HFFc6 (cell line): ENCODE measurements at regions not wholly inside any gene's neighbourhood (a gene's known extent, or its start where the extent isn't known, plus 50 kb on each side); places are given as distances from the start of the nearest gene placed in this dataset.

Source experiments
- DNase-seq: peaks from one replicate; pipeline ENCODE4 v3.0.0-alpha.2; 2018
- H3K27ac Mint-ChIP-seq: 2 replicates; pipeline ENCODE4 v1.8.0; 2020; ENCODE audit warnings: mild to moderate bottlenecking, mixed read lengths
- H3K27me3 Mint-ChIP-seq: 2 replicates; pipeline ENCODE4 v1.8.0; 2021; ENCODE audit warnings: mild to moderate bottlenecking, moderate library complexity, mixed read lengths; ENCODE audit not compliant: insufficient read depth
- H3K36me3 Mint-ChIP-seq: 2 replicates; pipeline ENCODE4 v1.8.0; 2021; ENCODE audit warnings: low read depth, mixed read lengths
- H3K4me1 Mint-ChIP-seq: 2 replicates; pipeline ENCODE4 v1.8.0; 2020; ENCODE audit warnings: low read depth, mixed read lengths
- H3K4me3 Mint-ChIP-seq: 2 replicates; pipeline ENCODE4 v1.8.0; 2020; ENCODE audit warnings: mild to moderate bottlenecking, moderate library complexity, mixed read lengths
- H3K9me3 Mint-ChIP-seq: 2 replicates; pipeline ENCODE4 v1.8.0; 2020; ENCODE audit warnings: mild to moderate bottlenecking, mixed read lengths
- TF ChIP-seq, protein P1 (sequence below): fragments of 200-600 bp; sonication (generic); IDR thresholded peaks from 2 replicates; pipeline ENCODE4 v1.5.0; 2021; ENCODE audit warnings: antibody characterized with exemption, mild to moderate bottlenecking

DNA sequence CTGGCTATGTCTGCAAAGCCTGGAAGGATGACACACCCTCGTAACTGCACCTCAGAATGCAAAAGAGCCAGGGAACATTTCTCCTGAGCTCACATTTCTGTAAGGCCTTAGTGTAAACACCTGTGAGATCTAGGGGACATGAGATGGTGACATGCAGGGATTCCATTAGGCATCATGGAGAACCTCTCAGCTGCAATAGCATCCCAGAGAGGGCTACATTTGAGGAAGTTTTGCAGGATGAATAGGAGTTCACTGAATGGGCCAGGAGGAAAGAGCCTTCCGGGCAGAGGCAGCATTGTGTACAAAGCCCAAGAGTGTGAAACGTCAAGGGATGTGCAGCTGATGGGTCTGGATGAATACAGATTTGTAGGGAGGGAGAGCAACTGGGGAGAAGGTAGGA, 223.0 kb upstream of the RPL38 start:
- TF ChIP-seq, protein P1, sequence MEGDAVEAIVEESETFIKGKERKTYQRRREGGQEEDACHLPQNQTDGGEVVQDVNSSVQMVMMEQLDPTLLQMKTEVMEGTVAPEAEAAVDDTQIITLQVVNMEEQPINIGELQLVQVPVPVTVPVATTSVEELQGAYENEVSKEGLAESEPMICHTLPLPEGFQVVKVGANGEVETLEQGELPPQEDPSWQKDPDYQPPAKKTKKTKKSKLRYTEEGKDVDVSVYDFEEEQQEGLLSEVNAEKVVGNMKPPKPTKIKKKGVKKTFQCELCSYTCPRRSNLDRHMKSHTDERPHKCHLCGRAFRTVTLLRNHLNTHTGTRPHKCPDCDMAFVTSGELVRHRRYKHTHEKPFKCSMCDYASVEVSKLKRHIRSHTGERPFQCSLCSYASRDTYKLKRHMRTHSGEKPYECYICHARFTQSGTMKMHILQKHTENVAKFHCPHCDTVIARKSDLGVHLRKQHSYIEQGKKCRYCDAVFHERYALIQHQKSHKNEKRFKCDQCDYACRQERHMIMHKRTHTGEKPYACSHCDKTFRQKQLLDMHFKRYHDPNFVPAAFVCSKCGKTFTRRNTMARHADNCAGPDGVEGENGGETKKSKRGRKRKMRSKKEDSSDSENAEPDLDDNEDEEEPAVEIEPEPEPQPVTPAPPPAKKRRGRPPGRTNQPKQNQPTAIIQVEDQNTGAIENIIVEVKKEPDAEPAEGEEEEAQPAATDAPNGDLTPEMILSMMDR: no peak
- Mint-ChIP-seq H3K4me3 (no peak overlapping the region), H3K27me3 (peaks cover 5% of the 10 kb centered on the region; the same call in 1 of the 2 replicates), H3K9me3 (peaks cover 85% of the 10 kb centered on the region), H3K36me3 (peaks cover 17% of the 10 kb centered on the region), H3K27ac (no peak overlapping the region), H3K4me1 (no peaks in the 10 kb centered on the region)
- no peak for DNase-seq

DNA sequence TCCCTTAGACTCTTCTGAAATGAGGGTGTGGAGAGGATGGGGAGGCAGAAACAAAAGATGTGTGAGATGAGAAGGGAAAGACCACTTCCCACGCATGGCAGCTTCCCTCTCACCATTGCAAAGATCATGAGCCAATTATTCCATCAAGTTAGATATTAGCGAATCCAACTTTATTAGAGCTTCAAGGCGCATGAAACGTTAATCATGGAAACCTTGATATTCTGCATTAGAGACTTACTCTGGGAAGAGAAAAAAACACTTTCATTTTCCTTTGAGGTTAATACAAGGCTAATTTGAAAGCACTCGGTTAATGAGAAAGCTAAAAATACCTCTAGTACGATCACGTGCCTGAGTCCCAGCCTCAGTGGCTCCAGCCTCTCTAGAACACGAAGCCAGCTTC, 220.6 kb upstream of the RPL38 start:
- TF ChIP-seq, protein P1: no peak
- peaks cover 67% of the 10 kb centered on the region for H3K9me3 Mint-ChIP-seq
- no peak overlapping the region for H3K4me3 Mint-ChIP-seq
- H3K27ac Mint-ChIP-seq: no peak overlapping the region
- DNase-seq: no peak
- H3K27me3 Mint-ChIP-seq: peaks cover 4% of the 10 kb centered on the region; the same call in 1 of the 2 replicates
- peaks cover 12% of the 10 kb centered on the region for H3K36me3 Mint-ChIP-seq
- H3K4me1 Mint-ChIP-seq: no peaks in the 10 kb centered on the region

DNA sequence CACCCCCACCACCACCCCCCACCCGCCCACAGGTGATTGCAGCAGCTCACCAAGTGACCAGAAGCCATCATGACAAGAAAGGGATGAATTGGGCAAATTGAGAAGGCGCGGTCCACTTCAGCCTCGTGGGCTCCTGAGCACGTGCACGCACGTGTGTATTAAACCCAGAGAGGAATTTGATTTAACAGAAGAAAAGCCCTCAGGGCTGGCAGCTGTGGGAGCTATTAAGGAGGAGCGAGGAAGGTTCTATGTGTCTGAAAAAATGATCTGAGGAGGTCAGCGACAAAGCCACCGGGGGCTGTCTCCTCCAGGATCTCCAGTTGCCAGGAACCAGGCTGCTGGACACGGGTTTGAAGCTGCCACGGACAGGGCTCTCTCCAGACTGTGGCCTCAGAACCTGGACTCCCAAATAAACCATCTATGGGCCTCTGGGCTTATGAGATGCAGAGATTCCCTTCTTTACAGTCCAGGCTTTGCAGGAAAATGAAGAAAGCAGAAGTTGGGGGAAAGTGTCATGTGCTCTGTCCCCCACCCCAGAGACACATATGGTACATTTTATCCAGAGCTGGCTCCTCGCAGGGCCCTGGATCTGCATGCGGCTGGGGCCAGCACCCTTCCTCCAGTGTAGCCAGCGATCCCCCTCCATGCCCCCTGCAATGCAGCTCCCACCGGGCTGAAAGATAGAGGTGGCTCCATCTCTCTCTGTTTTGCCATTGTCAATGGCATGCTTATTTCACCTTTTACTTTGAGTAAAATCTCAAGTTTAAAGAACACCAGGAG, 219.7 kb upstream of the RPL38 start:
- Mint-ChIP-seq H3K4me3 (no peak overlapping the region), H3K4me1 (no peaks in the 10 kb centered on the region), H3K27me3 (peaks cover 4% of the 10 kb centered on the region; the same call in 1 of the 2 replicates), H3K9me3 (peaks cover 57% of the 10 kb centered on the region), H3K27ac (no peak overlapping the region), H3K36me3 (peaks cover 12% of the 10 kb centered on the region)
- DNase-seq: no peak
- TF ChIP-seq, protein P1: no peak

DNA sequence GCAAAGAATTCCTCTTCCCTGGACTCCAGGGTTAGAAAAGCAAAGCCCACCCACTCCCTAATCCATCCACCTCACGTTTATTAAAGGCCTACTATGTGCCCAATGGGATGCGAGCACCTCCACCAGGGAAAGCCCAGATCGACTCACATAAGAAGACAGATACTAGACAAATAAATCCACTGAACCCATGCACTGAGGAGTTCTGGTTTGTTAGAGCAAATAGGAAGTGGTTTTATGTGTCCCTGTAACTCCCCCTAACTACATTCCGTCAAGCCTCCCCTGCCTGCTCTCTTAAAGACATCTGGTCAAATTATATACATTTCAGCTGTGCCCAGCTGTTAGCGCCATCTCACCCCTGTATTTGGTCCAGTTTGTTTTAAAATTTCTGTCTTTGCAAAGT, 218.5 kb upstream of the RPL38 start:
- no peak overlapping the region for H3K27ac Mint-ChIP-seq
- peaks cover 4% of the 10 kb centered on the region; the same call in 1 of the 2 replicates for H3K27me3 Mint-ChIP-seq

DNA sequence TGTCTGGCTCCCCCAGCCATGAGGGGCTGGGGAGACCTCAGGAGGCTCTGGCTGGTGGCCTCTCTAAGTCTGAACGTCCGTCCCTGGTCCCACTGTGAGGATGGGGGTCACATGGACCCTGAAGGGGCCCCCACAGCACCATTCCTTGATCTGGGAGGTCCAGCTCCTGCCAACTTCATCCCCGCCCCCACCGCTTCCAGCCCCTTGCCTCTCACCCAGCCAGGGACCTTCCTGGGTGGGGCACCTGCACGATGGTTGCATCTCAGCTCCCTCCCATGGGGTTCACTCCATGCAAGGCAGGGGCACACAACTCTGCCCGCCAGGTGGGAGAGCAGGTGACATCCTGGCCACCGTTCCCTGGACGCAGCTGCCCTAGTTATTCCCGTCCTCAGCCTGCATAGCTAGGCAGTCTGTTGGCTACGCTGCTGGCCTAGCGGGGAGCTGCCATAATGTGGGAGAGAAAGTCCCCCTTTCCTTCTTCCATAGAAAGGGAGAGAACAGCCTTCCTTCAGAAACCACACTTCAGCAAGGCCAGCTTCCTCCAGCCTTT, 217.9 kb upstream of the RPL38 start:
- no peak overlapping the region for H3K27ac Mint-ChIP-seq
- H3K4me3 Mint-ChIP-seq: no peak overlapping the region
- no peaks in the 10 kb centered on the region for H3K4me1 Mint-ChIP-seq
- peaks cover 4% of the 10 kb centered on the region; the same call in 1 of the 2 replicates for H3K27me3 Mint-ChIP-seq
- peaks cover 42% of the 10 kb centered on the region for H3K9me3 Mint-ChIP-seq
- no peak for DNase-seq
- peaks cover 12% of the 10 kb centered on the region for H3K36me3 Mint-ChIP-seq
- TF ChIP-seq, protein P1: no peak

More for the DNA sequence above, 218.5 kb upstream of the RPL38 start:
- no peak overlapping the region for H3K4me3 Mint-ChIP-seq
- TF ChIP-seq, protein P1: no peak
- peaks cover 12% of the 10 kb centered on the region for H3K36me3 Mint-ChIP-seq
- peaks cover 48% of the 10 kb centered on the region for H3K9me3 Mint-ChIP-seq
- no peak for DNase-seq
- no peaks in the 10 kb centered on the region for H3K4me1 Mint-ChIP-seq
